HG02884 (cell line): ENCODE measurements at regions not wholly inside any gene's neighbourhood (a gene's known extent, or its start where the extent isn't known, plus 50 kb on each side); places are given as distances from the start of the nearest gene placed in this dataset.

Experiments
- ATAC-seq: cut with Tn5 transposase; IDR thresholded peaks from one replicate; pipeline ENCODE4 v1.9.1; 2021; ENCODE audit warnings: mild to moderate bottlenecking, moderate library complexity; ENCODE audit not compliant: unreplicated experiment

- ATAC-seq, result no peak
These were observed 244.3 kb downstream of the CSNK1G3 start for GRCh38 chr5:123756318-123756665.

GRCh38 chr5:123755653-123756317 is 243.8 kb downstream of the CSNK1G3 start:
- no peak for ATAC-seq

- no peak for ATAC-seq
These were observed 242.9 kb downstream of the CSNK1G3 start for GRCh38 chr5:123754908-123755307.

- ATAC-seq, result no peak
These were observed 242.2 kb downstream of the CSNK1G3 start for GRCh38 chr5:123753937-123754891.

- ATAC-seq, result no peak
These were observed 241.4 kb downstream of the CSNK1G3 start for GRCh38 chr5:123753180-123753936.

- no peak for ATAC-seq
These were observed 240.7 kb downstream of the CSNK1G3 start for GRCh38 chr5:123752552-123753179.

- ATAC-seq, result no peak
These were observed 239.7 kb downstream of the CSNK1G3 start for GRCh38 chr5:123751670-123752069.

- ATAC-seq, result no peak
These were observed 236.3 kb downstream of the CSNK1G3 start for GRCh38 chr5:123748239-123748638.

- ATAC-seq, result no peak
These were observed 234.8 kb downstream of the CSNK1G3 start for GRCh38 chr5:123746683-123747360.

- no peak for ATAC-seq
These were observed 232.1 kb downstream of the CSNK1G3 start for GRCh38 chr5:123743990-123744583.

GRCh38 chr5:123735384-123735783 is 223.4 kb downstream of the CSNK1G3 start:
- ATAC-seq, result no peak

GRCh38 chr5:123732257-123732656 is 220.3 kb downstream of the CSNK1G3 start:
- ATAC-seq, result no peak

- ATAC-seq, result no peak
These were observed 210.5 kb downstream of the CSNK1G3 start for GRCh38 chr5:123722451-123722850.

GRCh38 chr5:123721675-123722276 is 209.8 kb downstream of the CSNK1G3 start:
- no peak for ATAC-seq

- no peak for ATAC-seq
These were observed 209.0 kb downstream of the CSNK1G3 start for GRCh38 chr5:123720955-123721354.

GRCh38 chr5:123720339-123720738 is 208.4 kb downstream of the CSNK1G3 start:
- ATAC-seq, result no peak

GRCh38 chr5:123719004-123719403 is 207.0 kb downstream of the CSNK1G3 start:
- no peak for ATAC-seq

GRCh38 chr5:123718238-123718637 is 206.3 kb downstream of the CSNK1G3 start:
- no peak for ATAC-seq

- no peak for ATAC-seq
These were observed 205.2 kb downstream of the CSNK1G3 start for GRCh38 chr5:123717139-123717538.

- ATAC-seq, result no peak
These were observed 198.1 kb downstream of the CSNK1G3 start for GRCh38 chr5:123710031-123710430.
